ENCODE measurements at regions not wholly inside any gene's neighbourhood (a gene's known extent, or its start where the extent isn't known, plus 50 kb on each side); places are given as distances from the start of the nearest gene placed in this dataset.

DNA sequence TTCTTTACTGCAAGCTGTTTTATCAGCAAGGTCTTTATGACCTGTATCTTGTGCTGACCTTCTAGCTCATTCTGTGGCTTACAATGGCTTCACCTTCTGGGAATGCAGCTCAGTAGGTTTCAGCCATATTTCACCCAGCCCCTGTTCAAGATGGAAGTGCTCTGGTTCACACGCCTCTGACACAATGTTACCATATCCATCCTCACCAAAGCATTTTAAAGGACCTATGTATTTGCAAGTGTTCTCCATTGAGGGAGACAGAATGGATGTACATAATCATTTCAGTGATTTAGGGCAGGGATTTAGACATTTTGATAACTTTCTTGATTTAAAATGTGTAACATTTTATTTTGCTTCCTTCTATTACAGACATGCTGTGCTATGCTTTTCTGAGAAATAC lies 182.3 kb upstream of the FN1 start:
- TF ChIP-seq SIN3A (IDR thresholded peaks at IDR 0.05; ENCODE audit: borderline replicate concordance, insufficient read depth, low read depth, low read length) (no peak), POLR2AphosphoS5 (IDR thresholded peaks at IDR 0.05; ENCODE audit: low read depth, low read length) (no peak), TCF7L2 (IDR thresholded peaks at IDR 0.05; ENCODE audit: low read depth, low read length) (no peak)
- TF ChIP-seq, protein P1, sequence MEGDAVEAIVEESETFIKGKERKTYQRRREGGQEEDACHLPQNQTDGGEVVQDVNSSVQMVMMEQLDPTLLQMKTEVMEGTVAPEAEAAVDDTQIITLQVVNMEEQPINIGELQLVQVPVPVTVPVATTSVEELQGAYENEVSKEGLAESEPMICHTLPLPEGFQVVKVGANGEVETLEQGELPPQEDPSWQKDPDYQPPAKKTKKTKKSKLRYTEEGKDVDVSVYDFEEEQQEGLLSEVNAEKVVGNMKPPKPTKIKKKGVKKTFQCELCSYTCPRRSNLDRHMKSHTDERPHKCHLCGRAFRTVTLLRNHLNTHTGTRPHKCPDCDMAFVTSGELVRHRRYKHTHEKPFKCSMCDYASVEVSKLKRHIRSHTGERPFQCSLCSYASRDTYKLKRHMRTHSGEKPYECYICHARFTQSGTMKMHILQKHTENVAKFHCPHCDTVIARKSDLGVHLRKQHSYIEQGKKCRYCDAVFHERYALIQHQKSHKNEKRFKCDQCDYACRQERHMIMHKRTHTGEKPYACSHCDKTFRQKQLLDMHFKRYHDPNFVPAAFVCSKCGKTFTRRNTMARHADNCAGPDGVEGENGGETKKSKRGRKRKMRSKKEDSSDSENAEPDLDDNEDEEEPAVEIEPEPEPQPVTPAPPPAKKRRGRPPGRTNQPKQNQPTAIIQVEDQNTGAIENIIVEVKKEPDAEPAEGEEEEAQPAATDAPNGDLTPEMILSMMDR (IDR thresholded peaks at IDR 0.05) = no peak
- TF ChIP-seq, protein P2, sequence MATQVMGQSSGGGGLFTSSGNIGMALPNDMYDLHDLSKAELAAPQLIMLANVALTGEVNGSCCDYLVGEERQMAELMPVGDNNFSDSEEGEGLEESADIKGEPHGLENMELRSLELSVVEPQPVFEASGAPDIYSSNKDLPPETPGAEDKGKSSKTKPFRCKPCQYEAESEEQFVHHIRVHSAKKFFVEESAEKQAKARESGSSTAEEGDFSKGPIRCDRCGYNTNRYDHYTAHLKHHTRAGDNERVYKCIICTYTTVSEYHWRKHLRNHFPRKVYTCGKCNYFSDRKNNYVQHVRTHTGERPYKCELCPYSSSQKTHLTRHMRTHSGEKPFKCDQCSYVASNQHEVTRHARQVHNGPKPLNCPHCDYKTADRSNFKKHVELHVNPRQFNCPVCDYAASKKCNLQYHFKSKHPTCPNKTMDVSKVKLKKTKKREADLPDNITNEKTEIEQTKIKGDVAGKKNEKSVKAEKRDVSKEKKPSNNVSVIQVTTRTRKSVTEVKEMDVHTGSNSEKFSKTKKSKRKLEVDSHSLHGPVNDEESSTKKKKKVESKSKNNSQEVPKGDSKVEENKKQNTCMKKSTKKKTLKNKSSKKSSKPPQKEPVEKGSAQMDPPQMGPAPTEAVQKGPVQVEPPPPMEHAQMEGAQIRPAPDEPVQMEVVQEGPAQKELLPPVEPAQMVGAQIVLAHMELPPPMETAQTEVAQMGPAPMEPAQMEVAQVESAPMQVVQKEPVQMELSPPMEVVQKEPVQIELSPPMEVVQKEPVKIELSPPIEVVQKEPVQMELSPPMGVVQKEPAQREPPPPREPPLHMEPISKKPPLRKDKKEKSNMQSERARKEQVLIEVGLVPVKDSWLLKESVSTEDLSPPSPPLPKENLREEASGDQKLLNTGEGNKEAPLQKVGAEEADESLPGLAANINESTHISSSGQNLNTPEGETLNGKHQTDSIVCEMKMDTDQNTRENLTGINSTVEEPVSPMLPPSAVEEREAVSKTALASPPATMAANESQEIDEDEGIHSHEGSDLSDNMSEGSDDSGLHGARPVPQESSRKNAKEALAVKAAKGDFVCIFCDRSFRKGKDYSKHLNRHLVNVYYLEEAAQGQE (IDR thresholded peaks at IDR 0.05; ENCODE audit: insufficient read depth in 1 of 2, low read depth in 2 of 2, low read length in 1 of 2) = no peak
